OCI-LY1 (cell line): ENCODE measurements at regions not wholly inside any gene's neighbourhood (a gene's known extent, or its start where the extent isn't known, plus 50 kb on each side); places are given as distances from the start of the nearest gene placed in this dataset.

Source experiments
- H2AFZ ChIP-seq: fragments of 200-600 bp; sonication (generic), shearing (Covaris generic); 2 replicates; pipeline ENCODE4 v1.6.0; 2014; ENCODE audit warnings: antibody characterized with exemption, mild to moderate bottlenecking, low read length
- H3F3A ChIP-seq: fragments of 200-600 bp; sonication (generic), shearing (Covaris generic); 2 replicates; pipeline ENCODE4 v1.6.0; 2014; ENCODE audit warnings: mild to moderate bottlenecking, antibody characterized with exemption, low read length, moderate library complexity; ENCODE audit not compliant: insufficient read depth
- H3K27ac ChIP-seq: fragments of 200-600 bp; sonication (generic); 2 replicates; pipeline ENCODE4 v1.5.1; 2014; ENCODE audit warnings: low read length, mixed run types, mild to moderate bottlenecking, low read depth; ENCODE audit not compliant: poor library complexity, severe bottlenecking
- H3K27me3 ChIP-seq: fragments of 200-600 bp; sonication (generic); 2 replicates; pipeline ENCODE4 v1.6.0; 2014; ENCODE audit warnings: antibody characterized with exemption, mild to moderate bottlenecking, low read length, moderate library complexity; ENCODE audit not compliant: insufficient read depth
- H3K36me3 ChIP-seq: fragments of 200-600 bp; sonication (generic); 2 replicates; pipeline ENCODE4 v1.6.1; 2014; ENCODE audit warnings: mild to moderate bottlenecking, antibody characterized with exemption, low read length, moderate library complexity, mixed read lengths; ENCODE audit not compliant: insufficient read depth
- H3K4me1 ChIP-seq: fragments of 200-600 bp; sonication (generic); 2 replicates; pipeline ENCODE4 v1.5.1; 2014; ENCODE audit warnings: mild to moderate bottlenecking, low read length, moderate library complexity; ENCODE audit not compliant: insufficient read depth, severe bottlenecking
- H3K4me2 ChIP-seq: fragments of 200-600 bp; sonication (generic), shearing (Covaris generic); 2 replicates; pipeline ENCODE4 v1.6.1; 2014; ENCODE audit warnings: low read length
- H3K4me3 ChIP-seq: fragments of 200-600 bp; sonication (generic); 2 replicates; pipeline ENCODE4 v1.5.1; 2014; ENCODE audit warnings: low read length, low read depth, mild to moderate bottlenecking, mixed read lengths; ENCODE audit not compliant: poor library complexity, severe bottlenecking
- H3K79me2 ChIP-seq: fragments of 200-600 bp; shearing (Covaris generic); 2 replicates; pipeline ENCODE4 v1.6.1; 2016; ENCODE audit warnings: mixed run types, low read length, mixed read lengths; ENCODE audit not compliant: insufficient read depth
- H3K9ac ChIP-seq: fragments of 200-600 bp; sonication (generic), shearing (Covaris generic); 2 replicates; pipeline ENCODE4 v1.6.1; 2014; ENCODE audit warnings: mild to moderate bottlenecking, low read length, mixed read lengths
- H3K9me2 ChIP-seq: fragments of 200-600 bp; sonication (generic), shearing (Covaris generic); 2 replicates; pipeline ENCODE4 v1.6.1; 2014; ENCODE audit warnings: low read depth, mild to moderate bottlenecking, low read length, mixed read lengths
- H3K9me3 ChIP-seq: fragments of 200-600 bp; shearing (Covaris generic); 2 replicates; pipeline ENCODE4 v1.6.1; 2014; ENCODE audit warnings: low read length, mixed read lengths
- H4K20me1 ChIP-seq: fragments of 200-600 bp; sonication (generic), shearing (Covaris generic); 2 replicates; pipeline ENCODE4 v1.6.0; 2016; ENCODE audit warnings: mild to moderate bottlenecking, low read length; ENCODE audit not compliant: insufficient read depth
- EZH2 ChIP-seq: fragments of 200-600 bp; sonication (generic), shearing (Covaris generic); IDR thresholded peaks from 2 replicates; pipeline ENCODE4 v1.8.0; 2017; ENCODE audit warnings: borderline replicate concordance, mixed run types, mild to moderate bottlenecking, antibody characterized with exemption, low read length, moderate library complexity, mixed read lengths
- TF ChIP-seq, protein P1 (sequence below): fragments of 200-600 bp; sonication (generic), shearing (Covaris generic); IDR thresholded peaks from 2 replicates; pipeline ENCODE4 v1.5.1; 2017; ENCODE audit warnings: mild to moderate bottlenecking, antibody characterized with exemption, low read length, moderate library complexity, mixed read lengths

- Histone ChIP-seq H3K9me3 (no peaks in the 10 kb centered on the region), H3K36me3 (peaks cover 9% of the 10 kb centered on the region), H3F3A (no peaks in the 10 kb centered on the region), H3K4me3 (no peak overlapping the region), H3K4me2 (no peak overlapping the region), H4K20me1 (no peaks in the 10 kb centered on the region), H3K27ac (no peak overlapping the region), H3K79me2 (no peaks in the 10 kb centered on the region), H2AFZ (no peak overlapping the region), H3K9me2 (no peaks in the 10 kb centered on the region), H3K27me3 (no peaks in the 10 kb centered on the region; the same call in 1 of the 2 replicates), H3K9ac (no peak overlapping the region), H3K4me1 (no peaks in the 10 kb centered on the region)
- TF ChIP-seq, protein P1, sequence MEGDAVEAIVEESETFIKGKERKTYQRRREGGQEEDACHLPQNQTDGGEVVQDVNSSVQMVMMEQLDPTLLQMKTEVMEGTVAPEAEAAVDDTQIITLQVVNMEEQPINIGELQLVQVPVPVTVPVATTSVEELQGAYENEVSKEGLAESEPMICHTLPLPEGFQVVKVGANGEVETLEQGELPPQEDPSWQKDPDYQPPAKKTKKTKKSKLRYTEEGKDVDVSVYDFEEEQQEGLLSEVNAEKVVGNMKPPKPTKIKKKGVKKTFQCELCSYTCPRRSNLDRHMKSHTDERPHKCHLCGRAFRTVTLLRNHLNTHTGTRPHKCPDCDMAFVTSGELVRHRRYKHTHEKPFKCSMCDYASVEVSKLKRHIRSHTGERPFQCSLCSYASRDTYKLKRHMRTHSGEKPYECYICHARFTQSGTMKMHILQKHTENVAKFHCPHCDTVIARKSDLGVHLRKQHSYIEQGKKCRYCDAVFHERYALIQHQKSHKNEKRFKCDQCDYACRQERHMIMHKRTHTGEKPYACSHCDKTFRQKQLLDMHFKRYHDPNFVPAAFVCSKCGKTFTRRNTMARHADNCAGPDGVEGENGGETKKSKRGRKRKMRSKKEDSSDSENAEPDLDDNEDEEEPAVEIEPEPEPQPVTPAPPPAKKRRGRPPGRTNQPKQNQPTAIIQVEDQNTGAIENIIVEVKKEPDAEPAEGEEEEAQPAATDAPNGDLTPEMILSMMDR, result no peak
- no peak for TF ChIP-seq EZH2
Observed at GRCh38 chr17:77512062-77512946, 371.5 kb downstream of the SEC14L1 start.

DNA sequence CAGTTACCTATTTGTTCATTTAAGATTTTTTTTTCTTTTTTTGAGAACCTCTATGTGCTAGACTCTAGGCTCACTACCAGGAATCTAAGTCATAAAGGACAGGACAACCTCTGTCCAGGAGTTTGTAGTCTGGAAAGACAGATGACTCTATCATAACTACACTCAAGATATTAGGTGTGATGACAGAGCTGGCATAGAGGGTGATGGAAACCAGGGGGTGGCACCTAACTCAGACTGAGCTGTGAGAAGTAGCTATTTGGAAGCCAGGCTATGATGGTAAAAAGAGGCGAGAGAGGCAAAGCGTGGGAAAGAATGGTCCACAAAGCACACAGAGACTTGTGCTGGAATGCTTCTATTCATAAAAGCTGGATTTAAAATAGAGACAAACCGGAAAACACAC, 372.3 kb downstream of the SEC14L1 start:
- Histone ChIP-seq H3K79me2 (no peaks in the 10 kb centered on the region), H3K4me3 (no peak overlapping the region), H3K4me1 (no peaks in the 10 kb centered on the region), H2AFZ (no peak overlapping the region), H3K27ac (no peak overlapping the region), H3K36me3 (peaks cover 9% of the 10 kb centered on the region), H3K9me2 (no peaks in the 10 kb centered on the region), H3K9ac (no peak overlapping the region), H3K9me3 (no peaks in the 10 kb centered on the region), H4K20me1 (no peaks in the 10 kb centered on the region), H3K27me3 (no peaks in the 10 kb centered on the region; the same call in 1 of the 2 replicates), H3F3A (no peaks in the 10 kb centered on the region), H3K4me2 (no peak overlapping the region)
- TF ChIP-seq EZH2, result no peak
- TF ChIP-seq, protein P1, result no peak

- Histone ChIP-seq H3K9me2 (no peaks in the 10 kb centered on the region), H3K9ac (no peak overlapping the region)
Observed at GRCh38 chr17:77515227-77515626, 374.5 kb downstream of the SEC14L1 start.

More at GRCh38 chr17:77515227-77515626, 374.5 kb downstream of the SEC14L1 start:
- TF ChIP-seq, protein P1, result no peak
- no peak for TF ChIP-seq EZH2
- Histone ChIP-seq H3K36me3 (no peaks in the 10 kb centered on the region; the same call in 1 of the 2 replicates), H3K4me3 (no peak overlapping the region), H3K9me3 (no peaks in the 10 kb centered on the region), H3F3A (no peaks in the 10 kb centered on the region), H3K4me1 (no peaks in the 10 kb centered on the region), H3K79me2 (no peaks in the 10 kb centered on the region), H3K27ac (no peak overlapping the region), H4K20me1 (no peaks in the 10 kb centered on the region), H2AFZ (no peak overlapping the region), H3K4me2 (no peak overlapping the region), H3K27me3 (no peaks in the 10 kb centered on the region; the same call in 1 of the 2 replicates)
